ENCODE measurements at regions not wholly inside any gene's neighbourhood (a gene's known extent, or its start where the extent isn't known, plus 50 kb on each side); places are given as distances from the start of the nearest gene placed in this dataset.
A peak's percentile ranks its signal among the peaks of the same experiment; 100 is the strongest.

- Histone ChIP-seq H3K36me3 (ENCODE audit: control insufficient read depth in 2 of 2, extremely low read depth in 1 of 2, insufficient read depth in 2 of 2, low read length in 2 of 2) (no peaks in the 10 kb centered on the region), H4K20me1 (replicated peaks; ENCODE audit: control insufficient read depth, extremely low read depth, insufficient read depth, low read length) (no peaks in the 10 kb centered on the region), H3K27ac (ENCODE audit: insufficient read depth, low read depth, low read length) (peak overlapping the region; percentile 58), H3K27me3 (ENCODE audit: control insufficient read depth in 2 of 2, insufficient read depth in 2 of 2, low read length in 2 of 2) (no peaks in the 10 kb centered on the region), H3K4me3 (replicated peaks in 1 of 3; ENCODE audit: insufficient read depth in 1 of 3, low read depth in 1 of 3, low read length in 3 of 3) (no peak overlapping the region), H3K9me1 (replicated peaks; ENCODE audit: control insufficient read depth, extremely low read depth, insufficient read depth, low read length) (no peaks in the 10 kb centered on the region), H3K9ac (replicated peaks; ENCODE audit: extremely low read depth, insufficient read depth, low read length) (no peak overlapping the region), H3K4me2 (ENCODE audit: insufficient read depth, low read length) (no peak overlapping the region), H3K79me2 (ENCODE audit: control insufficient read depth, insufficient read depth, low read length) (no peaks in the 10 kb centered on the region), H3K9me3 (replicated peaks; ENCODE audit: control insufficient read depth, insufficient read depth, low read length) (no peaks in the 10 kb centered on the region), H2AFZ (ENCODE audit: low read depth, low read length) (no peak overlapping the region), H3K4me1 (ENCODE audit: control insufficient read depth, extremely low read depth, insufficient read depth, low read length) (peaks cover 23% of the 10 kb centered on the region)
- intact Hi-C loops (cut with micrococcal nuclease): loop anchor here (1.0 to 5.0 kb wide), 3 partner anchors 63 to 109 kb away; no protein-coding TSS in a partner anchor
- POLR2A ChIA-PET: no interaction called here
- BruUV-seq (replicated peaks): TSS peak; percentile 24
- DNase-seq (ENCODE audit: low read depth, low spot score) (no peak), FAIRE-seq (no peak)
- CTCF ChIA-PET: interaction anchor here (1.1 kb wide), 1 partner anchor 194 kb away, joined by 3 read pairs; no protein-coding TSS in a partner anchor
- dilution Hi-C loops (cut with MboI; ENCODE audit: extremely low pct_ligation_motif_present, low sequenced_read_pairs): no loop called here
- no peak for TF ChIP-seq MAX (IDR thresholded peaks at IDR 0.05; ENCODE audit: insufficient read depth, insufficient read length)
- TF ChIP-seq FOS (IDR thresholded peaks at IDR 0.05; ENCODE audit: borderline replicate concordance, insufficient read depth, low read length): no peak
- no peak for TF ChIP-seq POLR2A (IDR thresholded peaks at IDR 0.05; ENCODE audit: low read depth, low read length)
- TF ChIP-seq POLR2AphosphoS5 (IDR thresholded peaks at IDR 0.05; ENCODE audit: insufficient read depth, low read depth, low read length): no peak
- no peak for TF ChIP-seq EZH2 (IDR thresholded peaks at IDR 0.05; ENCODE audit: borderline replicate concordance, low read depth, low read length, severe bottlenecking)
- TF ChIP-seq CTCF (IDR thresholded peaks at IDR 0.05; ENCODE audit: extremely low read depth in 1 of 2, insufficient read depth in 1 of 2, low read depth in 1 of 2, low read length in 2 of 2): no peak
- TF ChIP-seq GATA2 (IDR thresholded peaks at IDR 0.05; ENCODE audit: insufficient read depth, insufficient read length, low read depth, low read length): no peak
- no peak for TF ChIP-seq JUN (IDR thresholded peaks at IDR 0.05; ENCODE audit: borderline replicate concordance, insufficient read depth, insufficient read length, low read depth)
- no peak for TF ChIP-seq MYC (IDR thresholded peaks at IDR 0.05; ENCODE audit: low read depth, low read length)
Observed at GRCh38 chr13:44819772-44820171, 169.5 kb downstream of the NUFIP1 start.
